NCI-H774 (cell line): ENCODE measurements at regions not wholly inside any gene's neighbourhood (a gene's known extent, or its start where the extent isn't known, plus 50 kb on each side); places are given as distances from the start of the nearest gene placed in this dataset.
"Not testable (repeated sequence)": the region's sequence is repeated elsewhere in the genome, so short reads cannot be mapped to it uniquely, and the experiment has no call there.

Experiments used
- DNase-seq: peaks from one replicate; lab custom pipeline; 2025; lab: John Stamatoyannopoulos, UW

GRCh38 chr1:76687307-76688175 lies 179.7 kb upstream of the ST6GALNAC5 start:
- DNase-seq, result peak; percentile 20

GRCh38 chr1:76690766-76691165 lies 176.5 kb upstream of the ST6GALNAC5 start:
- no peak for DNase-seq

GRCh38 chr1:76695535-76695934 lies 171.7 kb upstream of the ST6GALNAC5 start:
- no peak for DNase-seq

GRCh38 chr1:76697361-76697760 lies 169.9 kb upstream of the ST6GALNAC5 start:
- no peak for DNase-seq

GRCh38 chr1:76699646-76700045 lies 167.6 kb upstream of the ST6GALNAC5 start:
- DNase-seq, result not testable (repeated sequence)

- DNase-seq, result not testable (repeated sequence)
Observed at GRCh38 chr1:76700200-76700599, 167.1 kb upstream of the ST6GALNAC5 start.

GRCh38 chr1:76705560-76705959 lies 161.7 kb upstream of the ST6GALNAC5 start:
- DNase-seq, result no peak

- DNase-seq, result no peak
Observed at GRCh38 chr1:76713535-76713934, 153.7 kb upstream of the ST6GALNAC5 start.

- DNase-seq, result no peak
Observed at GRCh38 chr1:76715474-76715873, 151.8 kb upstream of the ST6GALNAC5 start.

- DNase-seq, result no peak
Observed at GRCh38 chr1:76723949-76724348, 143.3 kb upstream of the ST6GALNAC5 start.

- no peak for DNase-seq
Observed at GRCh38 chr1:76724816-76725215, 142.5 kb upstream of the ST6GALNAC5 start.

- no peak for DNase-seq
Observed at GRCh38 chr1:76725864-76726619, 141.2 kb upstream of the ST6GALNAC5 start.

- no peak for DNase-seq
Observed at GRCh38 chr1:76727520-76727919, 139.8 kb upstream of the ST6GALNAC5 start.

GRCh38 chr1:76729142-76729541 lies 138.1 kb upstream of the ST6GALNAC5 start:
- DNase-seq, result no peak

- DNase-seq, result no peak
Observed at GRCh38 chr1:76730027-76730426, 137.3 kb upstream of the ST6GALNAC5 start.

GRCh38 chr1:76738355-76738754 lies 128.9 kb upstream of the ST6GALNAC5 start:
- not testable (repeated sequence) for DNase-seq

- DNase-seq, result not testable (repeated sequence)
Observed at GRCh38 chr1:76740956-76741355, 126.3 kb upstream of the ST6GALNAC5 start.

- DNase-seq, result no peak
Observed at GRCh38 chr1:76744989-76745388, 122.3 kb upstream of the ST6GALNAC5 start.

GRCh38 chr1:76746206-76746605 lies 121.1 kb upstream of the ST6GALNAC5 start:
- DNase-seq, result no peak

- no peak for DNase-seq
Observed at GRCh38 chr1:76754730-76755129, 112.5 kb upstream of the ST6GALNAC5 start.

GRCh38 chr1:76759171-76759860 lies 108.0 kb upstream of the ST6GALNAC5 start:
- DNase-seq, result no peak

GRCh38 chr1:76759950-76760349 lies 107.3 kb upstream of the ST6GALNAC5 start:
- DNase-seq, result peak; percentile 50
